ENCODE measurements at regions not wholly inside any gene's neighbourhood (a gene's known extent, or its start where the extent isn't known, plus 50 kb on each side); places are given as distances from the start of the nearest gene placed in this dataset.

GRCh38 chr3:14295801-14296200, 106.6 kb upstream of the SLC6A6 start:
- H3K4me3 ChIP-seq, result no peak overlapping the region
- 93 to 95% (median 94%) methylated on average over 5 of the region's 5 CpGs for WGBS, 3 donors
- H3K4me1 ChIP-seq (ENCODE audit: insufficient read depth), result peaks cover 15% of the 10 kb centered on the region
- TF ChIP-seq POLR2A (IDR thresholded peaks at IDR 0.05), result no peak
- TF ChIP-seq EP300 (IDR thresholded peaks at IDR 0.05), result no peak
- TF ChIP-seq CTCF (IDR thresholded peaks at IDR 0.05), result no peak
- peak overlapping the region in 1 of 2 donors; percentile 43 for H3K27ac ChIP-seq
- no peaks in the 10 kb centered on the region for H3K36me3 ChIP-seq
- intact Hi-C loops (cut with DNase I), result loop anchor here in 2 of 4 donors (10.0 kb wide), 2 partner anchors 99 to 159 kb away; no protein-coding TSS in a partner anchor
- H3K9me3 ChIP-seq, result no peaks in the 10 kb centered on the region
- no peaks in the 10 kb centered on the region for H3K27me3 ChIP-seq
- no peak for DNase-seq

GRCh38 chr3:14297305-14297704, 105.1 kb upstream of the SLC6A6 start:
- DNase-seq, result no peak
- no peak overlapping the region for H3K4me3 ChIP-seq
- 71 to 79% (median 76%) methylated on average over 8 of the region's 8 CpGs for WGBS, 3 donors
- TF ChIP-seq EP300 (IDR thresholded peaks at IDR 0.05), result no peak
- peaks cover 12% of the 10 kb centered on the region for H3K4me1 ChIP-seq (ENCODE audit: insufficient read depth)
- no peaks in the 10 kb centered on the region for H3K36me3 ChIP-seq
- H3K27ac ChIP-seq, result peak overlapping the region in 1 of 2 donors; percentile 89
- H3K9me3 ChIP-seq, result no peaks in the 10 kb centered on the region
- no peaks in the 10 kb centered on the region for H3K27me3 ChIP-seq
- intact Hi-C loops (cut with DNase I), result loop anchor here in 2 of 4 donors (10.0 kb wide), 2 partner anchors 97 to 157 kb away; no protein-coding TSS in a partner anchor

- no peaks in the 10 kb centered on the region for H3K27me3 ChIP-seq
- H3K4me3 ChIP-seq, result no peak overlapping the region
- peak overlapping the region; percentile 26 to 89 for H3K27ac ChIP-seq
- peaks cover 12% of the 10 kb centered on the region for H3K4me1 ChIP-seq (ENCODE audit: insufficient read depth)
- 14 to 26% (median 25%) methylated on average over 21 to 37 of the region's 37 CpGs for WGBS, 3 donors
- no peaks in the 10 kb centered on the region for H3K36me3 ChIP-seq
- peak; percentile 73 to 94 (median 92) for DNase-seq
- TF ChIP-seq CTCF (IDR thresholded peaks at IDR 0.05) (no peak), EP300 (IDR thresholded peaks at IDR 0.05) (no peak), POLR2A (IDR thresholded peaks at IDR 0.05) (no peak)
- H3K9me3 ChIP-seq, result no peaks in the 10 kb centered on the region
- intact Hi-C loops (cut with DNase I), result loop anchor here in 2 of 4 donors (10.0 kb wide), 2 partner anchors 97 to 157 kb away; no protein-coding TSS in a partner anchor
Measured at GRCh38 chr3:14297784-14298236, 104.6 kb upstream of the SLC6A6 start.

- intact Hi-C loops (cut with DNase I), result loop anchor here in 2 of 4 donors (10.0 kb wide), 2 partner anchors 96 to 156 kb away; no protein-coding TSS in a partner anchor
- no peaks in the 10 kb centered on the region for H3K9me3 ChIP-seq
- H3K4me1 ChIP-seq (ENCODE audit: insufficient read depth), result peaks cover 12% of the 10 kb centered on the region
- H3K4me3 ChIP-seq, result no peak overlapping the region
- no peaks in the 10 kb centered on the region for H3K27me3 ChIP-seq
- no peaks in the 10 kb centered on the region for H3K36me3 ChIP-seq
- DNase-seq, result no peak
- H3K27ac ChIP-seq, result peak overlapping the region; percentile 25 to 89
- 90 to 96% (median 94%) methylated on average over 5 of the region's 5 CpGs for WGBS, 3 donors
- no peak for TF ChIP-seq POLR2A (IDR thresholded peaks at IDR 0.05)
- TF ChIP-seq EP300 (IDR thresholded peaks at IDR 0.05), result no peak
- no peak for TF ChIP-seq CTCF (IDR thresholded peaks at IDR 0.05)
Measured at GRCh38 chr3:14298442-14298841, 104.0 kb upstream of the SLC6A6 start.

- WGBS, 3 donors, result 86 to 97% (median 91%) methylated on average over 6 to 8 of the region's 8 CpGs
- peak overlapping the region in 1 of 2 donors; percentile 89 for H3K27ac ChIP-seq
- H3K4me3 ChIP-seq, result no peak overlapping the region
- H3K36me3 ChIP-seq, result no peaks in the 10 kb centered on the region
- H3K9me3 ChIP-seq, result no peaks in the 10 kb centered on the region
- peak in 2 of 5 donors; percentile 46 to 49 for DNase-seq
- TF ChIP-seq EP300 (IDR thresholded peaks at IDR 0.05) (no peak), POLR2A (IDR thresholded peaks at IDR 0.05) (no peak), CTCF (IDR thresholded peaks at IDR 0.05) (no peak)
- H3K4me1 ChIP-seq (ENCODE audit: insufficient read depth), result peaks cover 12% of the 10 kb centered on the region
- intact Hi-C loops (cut with DNase I), result loop anchor here in 2 of 4 donors (10.0 kb wide), 2 partner anchors 96 to 156 kb away; no protein-coding TSS in a partner anchor
- no peaks in the 10 kb centered on the region for H3K27me3 ChIP-seq
Measured at GRCh38 chr3:14298991-14299555, 103.3 kb upstream of the SLC6A6 start.

Measured in ovary (tissue), 7 donors.